Lower leg skin (tissue), 3 donors: ENCODE measurements at regions not wholly inside any gene's neighbourhood (a gene's known extent, or its start where the extent isn't known, plus 50 kb on each side); places are given as distances from the start of the nearest gene placed in this dataset.

Source experiments
- POLR2A ChIP-seq, 2 donors: fragments of 450-650 bp; IDR thresholded peaks; one replicate each; pipeline ENCODE4 v1.6.1; 2016 to 2017; ENCODE audit warnings: antibody characterized with exemption in 2 of 2, mild to moderate bottlenecking in 1 of 2, moderate library complexity in 1 of 2
- TF ChIP-seq, protein P1 (sequence below), 3 donors: fragments of 450-650 bp; IDR thresholded peaks; one replicate each; pipeline ENCODE4 v1.5.1; 2016; ENCODE audit warnings: antibody characterized with exemption in 3 of 3, mild to moderate bottlenecking in 3 of 3, moderate library complexity in 2 of 3

- TF ChIP-seq, protein P1, sequence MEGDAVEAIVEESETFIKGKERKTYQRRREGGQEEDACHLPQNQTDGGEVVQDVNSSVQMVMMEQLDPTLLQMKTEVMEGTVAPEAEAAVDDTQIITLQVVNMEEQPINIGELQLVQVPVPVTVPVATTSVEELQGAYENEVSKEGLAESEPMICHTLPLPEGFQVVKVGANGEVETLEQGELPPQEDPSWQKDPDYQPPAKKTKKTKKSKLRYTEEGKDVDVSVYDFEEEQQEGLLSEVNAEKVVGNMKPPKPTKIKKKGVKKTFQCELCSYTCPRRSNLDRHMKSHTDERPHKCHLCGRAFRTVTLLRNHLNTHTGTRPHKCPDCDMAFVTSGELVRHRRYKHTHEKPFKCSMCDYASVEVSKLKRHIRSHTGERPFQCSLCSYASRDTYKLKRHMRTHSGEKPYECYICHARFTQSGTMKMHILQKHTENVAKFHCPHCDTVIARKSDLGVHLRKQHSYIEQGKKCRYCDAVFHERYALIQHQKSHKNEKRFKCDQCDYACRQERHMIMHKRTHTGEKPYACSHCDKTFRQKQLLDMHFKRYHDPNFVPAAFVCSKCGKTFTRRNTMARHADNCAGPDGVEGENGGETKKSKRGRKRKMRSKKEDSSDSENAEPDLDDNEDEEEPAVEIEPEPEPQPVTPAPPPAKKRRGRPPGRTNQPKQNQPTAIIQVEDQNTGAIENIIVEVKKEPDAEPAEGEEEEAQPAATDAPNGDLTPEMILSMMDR (IDR thresholded peaks at IDR 0.05): no peak
- TF ChIP-seq POLR2A (IDR thresholded peaks at IDR 0.05): no peak
These were observed 76.8 kb upstream of the KLF6 start for GRCh38 chr10:3861795-3862194.
